CD4-positive, alpha-beta memory T cell (primary cell): ENCODE measurements at regions not wholly inside any gene's neighbourhood (a gene's known extent, or its start where the extent isn't known, plus 50 kb on each side); places are given as distances from the start of the nearest gene placed in this dataset.

Experiments used
- CTCF ChIA-PET: fragments of 350-600 bp; sonication (Branson Sonifier 250); formaldehyde crosslinking; loops from one replicate; lab custom pipeline; 2021; ENCODE audit warnings: inconsistent platforms; ENCODE audit not compliant: partially characterized antibody; lab: Charles Lee
- POLR2A ChIA-PET: fragments of 350-600 bp; sonication (Branson Sonifier 250); formaldehyde crosslinking; loops from one replicate; lab custom pipeline; 2021; ENCODE audit not compliant: partially characterized antibody; lab: Charles Lee
- DNase-seq, 5 donors: peaks; one replicate each; pipeline versions ENCODE4 v3.0.0 to v3.0.0-alpha.2; 2020 to 2022; ENCODE audit warnings: mixed read lengths in 1 of 5
- H3K27ac ChIP-seq: one replicate; pipeline ENCODE4 v1.7.0; 2013; ENCODE audit warnings: low read depth, low read length
- H3K27me3 ChIP-seq: 2 replicates; pipeline ENCODE4 v1.7.0; 2013; ENCODE audit warnings: mild to moderate bottlenecking, low read length, moderate library complexity; ENCODE audit not compliant: insufficient read depth
- H3K36me3 ChIP-seq: 2 replicates; pipeline ENCODE4 v1.7.0; 2013; ENCODE audit warnings: mild to moderate bottlenecking, low read length, moderate library complexity; ENCODE audit not compliant: insufficient read depth
- H3K4me1 ChIP-seq: 2 replicates; pipeline ENCODE4 v1.7.0; 2013; ENCODE audit warnings: mild to moderate bottlenecking, low read length, moderate library complexity; ENCODE audit not compliant: insufficient read depth
- H3K4me3 ChIP-seq, 2 donors: one replicate each; pipeline ENCODE4 v1.7.0; 2013; ENCODE audit warnings: low read length in 2 of 2, mild to moderate bottlenecking in 1 of 2
- H3K9me3 ChIP-seq, 2 donors: one replicate each; pipeline ENCODE4 v1.7.0; 2013; ENCODE audit warnings: low read length in 2 of 2, control low read depth in 1 of 2; ENCODE audit not compliant: control insufficient read depth in 1 of 2
- H3K27ac Mint-ChIP-seq, 7 donors: one replicate each; pipeline ENCODE4 v1.8.0; 2020 to 2021; ENCODE audit warnings: mixed read lengths in 7 of 7, mild to moderate bottlenecking in 6 of 7, inconsistent platforms in 3 of 7, moderate library complexity in 3 of 7
- H3K27me3 Mint-ChIP-seq, 2 donors: one replicate each; pipeline ENCODE4 v1.8.0; 2020 to 2021; ENCODE audit warnings: mixed read lengths in 2 of 2
- H3K36me3 Mint-ChIP-seq, 2 donors: one replicate each; pipeline ENCODE4 v1.8.0; 2020 to 2021; ENCODE audit warnings: mixed read lengths in 2 of 2, inconsistent platforms in 1 of 2, mild to moderate bottlenecking in 1 of 2
- H3K4me1 Mint-ChIP-seq, 4 donors: one replicate each; pipeline ENCODE4 v1.8.0; 2020 to 2021; ENCODE audit warnings: mixed read lengths in 4 of 4, mild to moderate bottlenecking in 1 of 4
- H3K4me3 Mint-ChIP-seq, 8 donors: one replicate each; pipeline ENCODE4 v1.8.0; 2020 to 2021; ENCODE audit warnings: mixed read lengths in 8 of 8, mild to moderate bottlenecking in 7 of 8, moderate library complexity in 6 of 8, inconsistent platforms in 3 of 8
- H3K9me3 Mint-ChIP-seq, 8 donors: one replicate each; pipeline ENCODE4 v1.8.0; 2020 to 2021; ENCODE audit warnings: mixed read lengths in 8 of 8, mild to moderate bottlenecking in 5 of 8, inconsistent platforms in 3 of 8, moderate library complexity in 1 of 8
- intact Hi-C: fragments of 100-400 bp; cut with micrococcal nuclease; formaldehyde crosslinking; loops from one replicate; pipeline ENCODE4 v1.15.1; 2023

DNA sequence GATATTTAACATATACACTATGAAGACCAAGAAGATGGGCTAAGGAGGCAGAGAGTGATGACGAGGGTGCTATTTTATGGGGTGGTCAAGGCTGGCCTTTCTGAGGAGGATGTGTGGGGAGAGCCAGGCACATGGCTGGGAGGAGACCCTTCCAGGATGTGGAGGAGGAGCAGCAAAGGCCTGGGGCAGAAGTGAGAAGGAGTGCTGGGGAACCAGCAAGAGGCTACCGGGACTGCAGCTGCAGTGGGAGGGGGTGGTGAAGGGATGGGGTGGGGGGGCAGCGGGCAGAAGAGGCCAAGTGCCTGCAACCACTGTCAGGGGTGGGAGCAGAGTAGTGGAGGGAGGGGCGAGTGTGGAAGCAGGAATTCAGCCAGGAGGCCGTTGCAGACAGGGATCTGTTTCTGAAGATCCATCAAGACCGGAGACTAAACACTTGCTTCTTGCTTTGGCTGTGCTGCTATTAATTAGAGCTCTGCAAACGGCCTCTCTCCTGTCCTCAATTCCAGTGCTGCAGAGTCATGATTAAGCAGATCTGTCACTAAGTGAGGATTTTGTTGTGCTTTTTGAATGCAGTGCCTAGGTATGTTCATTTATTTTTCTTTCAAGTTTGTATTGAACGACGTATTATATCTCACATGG is 89.9 kb downstream of the IER5 start:
- Histone ChIP-seq H3K36me3 (no peaks in the 10 kb centered on the region), H3K27me3 (no peaks in the 10 kb centered on the region), H3K4me1 (peaks cover 17% of the 10 kb centered on the region), H3K9me3 (no peaks in the 10 kb centered on the region), H3K27ac (no peak overlapping the region), H3K4me3 (no peak overlapping the region)
- Mint-ChIP-seq H3K36me3 (no peaks in the 10 kb centered on the region), H3K27me3 (peaks cover 3 to 4% of the 10 kb centered on the region in 2 donors), H3K4me1 (peaks cover 14 to 16% (median 14%) of the 10 kb centered on the region in 4 donors), H3K9me3 (peaks cover 0 to 3% (median 0%) of the 10 kb centered on the region in 8 donors), H3K4me3 (no peak overlapping the region), H3K27ac (peak overlapping the region in 1 of 7 donors; percentile 59)
- no peak for DNase-seq
- POLR2A ChIA-PET, result no interaction called here
- intact Hi-C loops, result no loop called here
- CTCF ChIA-PET, result no interaction called here

- H3K4me3 Mint-ChIP-seq, result peak overlapping the region in 7 of 8 donors; percentile 5 to 65 (median 37)
- no peaks in the 10 kb centered on the region for H3K36me3 Mint-ChIP-seq
- H3K4me1 ChIP-seq, result peaks cover 17% of the 10 kb centered on the region
- no peaks in the 10 kb centered on the region for H3K27me3 ChIP-seq
- peak overlapping the region; percentile 51 to 87 (median 77) for H3K27ac Mint-ChIP-seq
- DNase-seq, result no peak
- POLR2A ChIA-PET, result interaction anchor here (1.8 kb wide), 1 partner anchor 217 kb away, joined by 6 read pairs; no protein-coding TSS in a partner anchor
- H3K27me3 Mint-ChIP-seq, result peaks cover 3 to 10% of the 10 kb centered on the region in 2 donors
- no peak overlapping the region for H3K4me3 ChIP-seq
- intact Hi-C loops, result no loop called here
- H3K9me3 ChIP-seq, result no peaks in the 10 kb centered on the region
- no peaks in the 10 kb centered on the region for H3K36me3 ChIP-seq
- H3K9me3 Mint-ChIP-seq, result no peaks in the 10 kb centered on the region
- peaks cover 14 to 16% (median 14%) of the 10 kb centered on the region in 4 donors for H3K4me1 Mint-ChIP-seq
- no peak overlapping the region for H3K27ac ChIP-seq
- CTCF ChIA-PET, result interaction anchor here (1.0 to 1.2 kb wide), 2 partner anchors 13 to 244 kb away, joined by 3 to 4 read pairs; no protein-coding TSS in a partner anchor
These were observed 90.9 kb downstream of the IER5 start for GRCh38 chr1:181179279-181179986.

GRCh38 chr1:181179987-181180365 is 91.5 kb downstream of the IER5 start:
- Mint-ChIP-seq H3K27me3 (peaks cover 6 to 8% of the 10 kb centered on the region in 2 donors), H3K9me3 (no peaks in the 10 kb centered on the region), H3K36me3 (no peaks in the 10 kb centered on the region), H3K4me1 (peaks cover 14 to 16% (median 14%) of the 10 kb centered on the region in 4 donors), H3K4me3 (peak overlapping the region in 7 of 8 donors; percentile 18 to 65 (median 37)), H3K27ac (peak overlapping the region; percentile 69 to 90 (median 83))
- H3K9me3 ChIP-seq, result no peaks in the 10 kb centered on the region
- H3K27ac ChIP-seq, result no peak overlapping the region
- ChIA-PET CTCF (interaction anchor here (0.9 to 1.2 kb wide), 3 partner anchors 12 to 245 kb away, joined by 3 to 4 read pairs (median 3); no protein-coding TSS in a partner anchor), POLR2A (interaction anchor here (1.8 kb wide), 1 partner anchor 217 kb away, joined by 6 read pairs; no protein-coding TSS in a partner anchor)
- intact Hi-C loops, result no loop called here
- no peaks in the 10 kb centered on the region for H3K36me3 ChIP-seq
- H3K4me1 ChIP-seq, result peaks cover 17% of the 10 kb centered on the region
- peak in 4 of 5 donors; percentile 24 to 51 (median 32) for DNase-seq
- no peaks in the 10 kb centered on the region for H3K27me3 ChIP-seq
- no peak overlapping the region for H3K4me3 ChIP-seq

DNA sequence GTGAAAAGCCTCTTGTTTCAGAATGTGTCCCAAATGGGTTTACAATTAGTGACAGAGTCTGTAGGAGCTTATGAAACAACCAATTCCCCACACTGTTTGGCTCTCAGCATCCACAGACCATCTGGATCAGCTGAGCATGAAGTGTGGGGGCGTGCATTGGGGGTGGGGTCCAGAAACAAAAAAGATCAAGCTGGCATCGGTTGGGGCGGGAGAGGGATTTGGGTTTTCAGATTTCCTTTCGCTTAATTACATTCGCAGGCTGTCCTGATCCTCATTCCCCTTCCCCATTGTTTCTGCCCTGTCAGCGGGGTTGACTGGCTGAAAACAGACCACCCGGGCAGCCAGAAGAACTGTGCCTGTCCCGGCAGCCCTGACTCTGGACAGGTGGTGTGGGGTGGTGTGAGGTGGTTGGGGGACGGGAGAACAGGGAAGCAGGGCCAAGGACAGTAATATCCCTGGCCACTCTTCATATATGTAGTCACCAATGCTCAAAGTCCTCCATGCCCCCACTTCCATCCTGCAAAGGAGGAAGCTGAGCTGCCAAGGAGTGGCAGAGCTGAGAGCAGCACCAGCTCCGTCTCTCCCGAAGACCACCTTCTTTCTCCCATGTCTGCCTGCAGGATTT is 92.0 kb downstream of the IER5 start:
- CTCF ChIA-PET, result interaction anchor here (0.9 to 1.2 kb wide), 3 partner anchors 12 to 245 kb away, joined by 3 to 4 read pairs (median 3); no protein-coding TSS in a partner anchor
- Histone ChIP-seq H3K27ac (no peak overlapping the region), H3K4me3 (no peak overlapping the region), H3K27me3 (no peaks in the 10 kb centered on the region), H3K4me1 (peaks cover 17% of the 10 kb centered on the region), H3K9me3 (no peaks in the 10 kb centered on the region), H3K36me3 (no peaks in the 10 kb centered on the region)
- H3K27me3 Mint-ChIP-seq, result peaks cover 8 to 9% of the 10 kb centered on the region in 2 donors
- no peak for DNase-seq
- POLR2A ChIA-PET, result interaction anchor here (1.8 kb wide), 1 partner anchor 216 kb away, joined by 6 read pairs; no protein-coding TSS in a partner anchor
- intact Hi-C loops, result no loop called here
- peaks cover 14 to 16% (median 14%) of the 10 kb centered on the region in 4 donors for H3K4me1 Mint-ChIP-seq
- H3K27ac Mint-ChIP-seq, result peak overlapping the region; percentile 69 to 90 (median 83)
- H3K4me3 Mint-ChIP-seq, result peak overlapping the region in 6 of 8 donors; percentile 25 to 65 (median 45)
- no peaks in the 10 kb centered on the region for H3K36me3 Mint-ChIP-seq
- no peaks in the 10 kb centered on the region for H3K9me3 Mint-ChIP-seq

GRCh38 chr1:181181792-181182585 is 93.5 kb downstream of the IER5 start:
- intact Hi-C loops, result no loop called here
- Mint-ChIP-seq H3K27me3 (peaks cover 5 to 16% of the 10 kb centered on the region in 2 donors), H3K27ac (peak overlapping the region in 2 of 7 donors; percentile 3 to 43), H3K4me3 (no peak overlapping the region), H3K36me3 (no peaks in the 10 kb centered on the region), H3K9me3 (no peaks in the 10 kb centered on the region), H3K4me1 (peaks cover 14 to 16% (median 14%) of the 10 kb centered on the region in 4 donors)
- peaks cover 17% of the 10 kb centered on the region for H3K4me1 ChIP-seq
- ChIA-PET CTCF (no interaction called here), POLR2A (no interaction called here)
- no peaks in the 10 kb centered on the region for H3K9me3 ChIP-seq
- H3K27ac ChIP-seq, result no peak overlapping the region
- no peak overlapping the region for H3K4me3 ChIP-seq
- no peak for DNase-seq
- H3K36me3 ChIP-seq, result no peaks in the 10 kb centered on the region
- H3K27me3 ChIP-seq, result no peaks in the 10 kb centered on the region

- DNase-seq, result no peak
- Histone ChIP-seq H3K27me3 (no peaks in the 10 kb centered on the region), H3K9me3 (no peaks in the 10 kb centered on the region), H3K4me3 (no peak overlapping the region), H3K27ac (no peak overlapping the region), H3K36me3 (no peaks in the 10 kb centered on the region), H3K4me1 (peaks cover 12% of the 10 kb centered on the region)
- CTCF ChIA-PET, result interaction anchor here (0.8 to 8.5 kb wide), 6 partner anchors 9 to 244 kb away, joined by 3 to 59 read pairs (median 3); no protein-coding TSS in a partner anchor
- POLR2A ChIA-PET, result no interaction called here
- Mint-ChIP-seq H3K4me3 (no peak overlapping the region), H3K27ac (no peak overlapping the region), H3K9me3 (no peaks in the 10 kb centered on the region), H3K4me1 (peaks cover 8 to 11% (median 10%) of the 10 kb centered on the region in 4 donors), H3K27me3 (peaks cover 5 to 20% of the 10 kb centered on the region in 2 donors), H3K36me3 (no peaks in the 10 kb centered on the region)
- intact Hi-C loops, result no loop called here
These were observed 96.1 kb downstream of the IER5 start for GRCh38 chr1:181184621-181185020.
